ENCODE measurements at regions not wholly inside any gene's neighbourhood (a gene's known extent, or its start where the extent isn't known, plus 50 kb on each side); places are given as distances from the start of the nearest gene placed in this dataset.

GRCh38 chr10:112006407-112006806, 177.2 kb downstream of the GPAM start:
- no peak for TF ChIP-seq POU2F2 (IDR thresholded peaks at IDR 0.05; ENCODE audit: low read depth, low read length)
- TF ChIP-seq POLR2AphosphoS5 (IDR thresholded peaks at IDR 0.05; ENCODE audit: low read depth, low read length), result no peak
- no peak for TF ChIP-seq POLR2A (IDR thresholded peaks at IDR 0.05; ENCODE audit: low read depth, low read length)

Measured in GM12891 (cell line).